ENCODE measurements at regions not wholly inside any gene's neighbourhood (a gene's known extent, or its start where the extent isn't known, plus 50 kb on each side); places are given as distances from the start of the nearest gene placed in this dataset.

DNA sequence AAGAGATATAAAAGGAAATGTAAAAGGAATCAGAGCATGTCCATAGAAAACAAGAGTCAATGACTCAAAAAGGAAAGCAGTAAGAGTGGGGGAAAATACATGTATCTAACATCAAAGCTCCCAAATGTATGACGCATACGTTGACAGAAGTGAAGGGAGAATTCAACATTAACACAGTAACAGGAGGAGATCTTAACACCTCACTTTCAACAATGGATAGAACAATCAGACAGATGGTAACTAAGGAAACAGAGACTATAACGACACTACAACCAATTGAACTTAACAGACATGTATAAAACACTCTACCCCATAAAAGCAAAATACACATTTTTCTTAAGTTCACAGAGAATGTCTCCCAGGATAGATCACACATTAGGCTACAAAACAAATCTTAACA, 774.8 kb upstream of the ARGLU1 start:
- no peak for DNase-seq
- no peak overlapping the region for H3K4me3 ChIP-seq (ENCODE audit: low read depth, low read length)
- H3K9me3 ChIP-seq (ENCODE audit: severe bottlenecking), result no peaks in the 10 kb centered on the region
- H3K27me3 ChIP-seq (ENCODE audit: insufficient read depth, low read depth, severe bottlenecking), result no peaks in the 10 kb centered on the region
- H3K27ac ChIP-seq, result no peak overlapping the region
- no peaks in the 10 kb centered on the region for H3K36me3 ChIP-seq
- no peak for TF ChIP-seq CTCF (IDR thresholded peaks at IDR 0.05; ENCODE audit: low read depth, low read length)

GRCh38 chr13:107339209-107339608, 771.3 kb upstream of the ARGLU1 start:
- TF ChIP-seq CTCF (IDR thresholded peaks at IDR 0.05; ENCODE audit: low read depth, low read length), result no peak
- no peaks in the 10 kb centered on the region for H3K9me3 ChIP-seq (ENCODE audit: severe bottlenecking)
- no peak overlapping the region for H3K4me3 ChIP-seq (ENCODE audit: low read depth, low read length)
- H3K36me3 ChIP-seq, result no peaks in the 10 kb centered on the region
- no peak for DNase-seq
- no peak overlapping the region for H3K27ac ChIP-seq
- peaks cover 4% of the 10 kb centered on the region for H3K27me3 ChIP-seq (ENCODE audit: insufficient read depth, low read depth, severe bottlenecking)

- Histone ChIP-seq H3K4me3 (ENCODE audit: low read depth, low read length) (no peak overlapping the region), H3K27ac (no peak overlapping the region), H3K9me3 (ENCODE audit: severe bottlenecking) (no peaks in the 10 kb centered on the region), H3K36me3 (no peaks in the 10 kb centered on the region), H3K27me3 (ENCODE audit: insufficient read depth, low read depth, severe bottlenecking) (peaks cover 10% of the 10 kb centered on the region)
- no peak for TF ChIP-seq CTCF (IDR thresholded peaks at IDR 0.05; ENCODE audit: low read depth, low read length)
- no peak for DNase-seq
Measured at GRCh38 chr13:107332188-107332587, 764.3 kb upstream of the ARGLU1 start.

- DNase-seq, result no peak
- no peaks in the 10 kb centered on the region for H3K36me3 ChIP-seq
- H3K4me3 ChIP-seq (ENCODE audit: low read depth, low read length), result no peak overlapping the region
- no peaks in the 10 kb centered on the region for H3K9me3 ChIP-seq (ENCODE audit: severe bottlenecking)
- TF ChIP-seq CTCF (IDR thresholded peaks at IDR 0.05; ENCODE audit: low read depth, low read length), result no peak
- no peak overlapping the region for H3K27ac ChIP-seq
- H3K27me3 ChIP-seq (ENCODE audit: insufficient read depth, low read depth, severe bottlenecking), result peaks cover 7% of the 10 kb centered on the region
Measured at GRCh38 chr13:107331359-107331758, 763.4 kb upstream of the ARGLU1 start.

DNA sequence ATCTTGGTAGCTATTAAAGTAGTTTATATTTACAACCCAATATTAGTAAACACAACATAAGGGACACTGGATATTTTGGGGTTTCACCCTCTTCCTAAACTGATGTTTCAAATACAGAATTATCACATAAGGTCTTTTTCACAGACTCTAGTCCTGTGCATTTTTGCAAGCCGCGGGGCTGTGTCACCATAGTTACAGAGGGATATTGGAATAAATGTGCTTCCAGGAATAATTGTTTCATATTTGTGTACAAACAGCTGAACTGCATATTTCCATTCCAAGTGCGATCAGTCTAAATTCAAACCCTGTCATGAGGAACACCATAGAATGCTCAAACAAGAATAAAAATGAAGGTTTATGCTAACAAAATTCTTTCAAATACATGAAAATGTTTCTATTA, 762.5 kb upstream of the ARGLU1 start:
- no peak for DNase-seq
- Histone ChIP-seq H3K9me3 (ENCODE audit: severe bottlenecking) (no peaks in the 10 kb centered on the region), H3K4me3 (ENCODE audit: low read depth, low read length) (no peak overlapping the region), H3K27ac (no peak overlapping the region), H3K36me3 (no peaks in the 10 kb centered on the region), H3K27me3 (ENCODE audit: insufficient read depth, low read depth, severe bottlenecking) (peaks cover 7% of the 10 kb centered on the region)
- no peak for TF ChIP-seq CTCF (IDR thresholded peaks at IDR 0.05; ENCODE audit: low read depth, low read length)

- no peaks in the 10 kb centered on the region for H3K9me3 ChIP-seq (ENCODE audit: severe bottlenecking)
- no peak for DNase-seq
- H3K27ac ChIP-seq, result no peak overlapping the region
- peaks cover 7% of the 10 kb centered on the region for H3K27me3 ChIP-seq (ENCODE audit: insufficient read depth, low read depth, severe bottlenecking)
- no peak for TF ChIP-seq CTCF (IDR thresholded peaks at IDR 0.05; ENCODE audit: low read depth, low read length)
- no peak overlapping the region for H3K4me3 ChIP-seq (ENCODE audit: low read depth, low read length)
- no peaks in the 10 kb centered on the region for H3K36me3 ChIP-seq
Measured at GRCh38 chr13:107329991-107330390, 762.1 kb upstream of the ARGLU1 start.

All from WERI-Rb-1 (cell line).